K562 (cell line): ENCODE measurements at regions not wholly inside any gene's neighbourhood (a gene's known extent, or its start where the extent isn't known, plus 50 kb on each side); places are given as distances from the start of the nearest gene placed in this dataset.

ENCODE experiments used
- ATAC-seq: fragments of 200-7000 bp; cut with Tn5 transposase; 3 replicates; pipeline ENCODE4 v1.9.1; 2020; ENCODE audit warnings: moderate library complexity
- BruUV-seq: library from RNA; stranded (reverse); fragments of 400-500 nt; replicated peaks from 2 replicates; lab custom pipeline; 2021; lab: Mats Ljungman, UMichigan
- CTCF ChIA-PET: fragments of 300-600 bp; formaldehyde crosslinking; extraction: SDS; loops from one replicate; lab custom pipeline; 2021; ENCODE audit warnings: low intra/inter-chr PET ratio; lab: Yijun Ruan, JAX
- POLR2A ChIA-PET: fragments of 300-600, 350-650 bp; sonication (Branson Sonifier 250); formaldehyde crosslinking; extraction: SDS; loops from one replicate; lab custom pipeline; 2021; ENCODE audit warnings: antibody characterized with exemption, inconsistent platforms; lab: Yijun Ruan, JAX
- DNase-seq, 4 experiments: peaks; one replicate each; pipeline versions ENCODE4 v3.0.0 to v3.0.0-alpha.2; 2011 to 2018; ENCODE audit warnings: low spot score in 3 of 4, mixed read lengths in 3 of 4; ENCODE audit errors: extremely low read depth in 1 of 4
- FAIRE-seq: peaks from 2 replicates; lab custom pipeline; 2011; peaks lifted over from hg19 to GRCh38; lab: Jason Lieb, UNC
- H2AFZ ChIP-seq: 2 replicates; pipeline ENCODE4 v1.6.0; 2011; ENCODE audit warnings: low read depth, low read length, control low read depth, inconsistent platforms
- H3K27ac ChIP-seq: fragments of 200-600 bp; 3 replicates; pipeline ENCODE4 v1.8.0; 2011; ENCODE audit warnings: low read depth, mild to moderate bottlenecking, control low read depth, inconsistent platforms, low read length, moderate library complexity, mixed read lengths; ENCODE audit errors: extremely low read depth
- H3K27me3 ChIP-seq, 2 experiments: fragments of 300-600 bp in 1 of 2; 2 replicates in 1 of 2; 3 replicates in 1 of 2; pipeline versions ENCODE4 v1.6.0 to v1.8.0; 2011; ENCODE audit warnings: inconsistent platforms in 2 of 2, low read length in 2 of 2, mild to moderate bottlenecking in 1 of 2, mixed read lengths in 1 of 2, moderate library complexity in 1 of 2; ENCODE audit not compliant: control insufficient read depth in 2 of 2, insufficient read depth in 2 of 2
- H3K36me3 ChIP-seq: fragments of 300-600 bp; 3 replicates; pipeline ENCODE4 v1.8.0; 2011; ENCODE audit warnings: mild to moderate bottlenecking, low read length, inconsistent platforms; ENCODE audit not compliant: control insufficient read depth, insufficient read depth
- H3K4me1 ChIP-seq, 2 experiments: fragments of 200-600 bp in 1 of 2; replicated peaks in 1 of 2; 2 replicates in 1 of 2; 3 replicates in 1 of 2; pipeline versions ENCODE4 v1.5.1 to v1.8.0; 2011; ENCODE audit warnings: inconsistent platforms in 2 of 2, low read length in 2 of 2, mild to moderate bottlenecking in 1 of 2, mixed read lengths in 1 of 2, moderate library complexity in 1 of 2; ENCODE audit not compliant: control insufficient read depth in 2 of 2, insufficient read depth in 2 of 2
- H3K4me2 ChIP-seq: 2 replicates; pipeline ENCODE4 v1.6.1; 2011; ENCODE audit warnings: low read length, control low read depth, inconsistent platforms, mixed read lengths; ENCODE audit not compliant: insufficient read depth
- H3K4me3 ChIP-seq: fragments of 200-600 bp; sonication (generic), shearing (Covaris generic); 2 replicates; pipeline ENCODE4 v1.5.1; 2016; ENCODE audit warnings: control low read depth, inconsistent platforms
- H3K79me2 ChIP-seq: fragments of 200-600 bp; 3 replicates; pipeline ENCODE4 v1.8.0; 2011; ENCODE audit warnings: low read length, inconsistent platforms; ENCODE audit not compliant: control insufficient read depth, insufficient read depth
- H3K9ac ChIP-seq, 2 experiments: 2 replicates each; pipeline versions ENCODE4 v1.6.0 to v1.6.1; 2011; ENCODE audit warnings: low read depth in 2 of 2, low read length in 2 of 2, control low read depth in 1 of 2, inconsistent platforms in 1 of 2, mild to moderate bottlenecking in 1 of 2, mixed read lengths in 1 of 2; ENCODE audit not compliant: insufficient read depth in 1 of 2
- H3K9me1 ChIP-seq: one replicate; pipeline ENCODE4 v1.6.0; 2011; ENCODE audit warnings: inconsistent platforms, mild to moderate bottlenecking, low read length, moderate library complexity; ENCODE audit not compliant: control insufficient read depth, insufficient read depth
- H3K9me3 ChIP-seq: replicated peaks from 2 replicates; pipeline ENCODE4 v1.5.1; 2011; ENCODE audit warnings: low read depth, low read length, inconsistent platforms; ENCODE audit not compliant: control insufficient read depth, insufficient read depth
- H4K20me1 ChIP-seq: replicated peaks from 2 replicates; pipeline ENCODE4 v1.6.1; 2011; ENCODE audit warnings: low read length, inconsistent platforms, mixed read lengths; ENCODE audit not compliant: control insufficient read depth, insufficient read depth
- CHCHD3 ChIP-seq: fragments of 250-450 bp; sonication (Bioruptor Pico); IDR thresholded peaks from 2 replicates; pipeline ENCODE4 v2.1.2; 2022; ENCODE audit warnings: mild to moderate bottlenecking
- NKRF ChIP-seq: fragments of 450-650 bp; IDR thresholded peaks from 2 replicates; pipeline ENCODE4 v1.6.1; 2016; ENCODE audit warnings: borderline replicate concordance
- POLR2B ChIP-seq: fragments of 450-650 bp; IDR thresholded peaks from 2 replicates; pipeline ENCODE4 v1.6.1; 2018; ENCODE audit warnings: low read depth; ENCODE audit not compliant: partially characterized antibody
- RBM22 ChIP-seq: fragments of 200-400 bp; formaldehyde crosslinking; IDR thresholded peaks from 2 replicates; pipeline ENCODE4 v1.6.1; 2018; ENCODE audit warnings: low read length, low read depth; ENCODE audit not compliant: poor library complexity, severe bottlenecking
- SIN3A ChIP-seq, 2 experiments: fragments of 150-350 bp in 1 of 2; IDR thresholded peaks; 2 replicates each; pipeline ENCODE4 v1.6.1; 2011 to 2016; ENCODE audit warnings: borderline replicate concordance in 2 of 2, low read depth in 2 of 2, low read length in 2 of 2, mild to moderate bottlenecking in 2 of 2, moderate library complexity in 2 of 2; ENCODE audit not compliant: control insufficient read depth in 1 of 2
- TEAD4 ChIP-seq, 2 experiments: sonication (generic) in 1 of 2; formaldehyde crosslinking in 1 of 2; IDR thresholded peaks; 2 replicates each; pipeline versions ENCODE4 v1.6.1 to v1.8.0; 2012 to 2022; ENCODE audit warnings: borderline replicate concordance in 1 of 2, inconsistent platforms in 1 of 2, low read length in 1 of 2, mild to moderate bottlenecking in 1 of 2, missing genetic modification reagents in 1 of 2
- TGIF2 ChIP-seq: sonication (generic); formaldehyde crosslinking; IDR thresholded peaks from 2 replicates; pipeline ENCODE4 v1.8.1; 2022; ENCODE audit warnings: mild to moderate bottlenecking, missing genetic modification reagents, moderate library complexity
- ZC3H8 ChIP-seq: fragments of 450-650 bp; IDR thresholded peaks from 2 replicates; pipeline ENCODE4 v1.6.1; 2017
- ZNF445 ChIP-seq: fragments of 250-450 bp; sonication (Bioruptor Pico); IDR thresholded peaks from 2 replicates; pipeline ENCODE4 v1.4.0; 2020; ENCODE audit warnings: low read depth, mild to moderate bottlenecking, moderate library complexity
- WGBS: fragments of 100-300 bp; shearing (Covaris generic); methylation state at CpG from one replicate; pipeline ENCODE4 v1.1.6; 2016; ENCODE audit warnings: low coverage, mixed read lengths; ENCODE audit not compliant: insufficient coverage; ENCODE audit errors: missing lambda C conversion rate; 5-methylcytosine and 5-hydroxymethylcytosine counted together
- in situ Hi-C: fragments of 300-500 bp; cut with MboI; formaldehyde crosslinking; loops from 4 replicates; pipeline ENCODE4 v1.15.0; 2018; ENCODE audit warnings: inconsistent platforms, mixed read lengths
- intact Hi-C: fragments of 100-400 bp; cut with micrococcal nuclease; formaldehyde crosslinking; loops from 2 replicates; pipeline ENCODE4 v1.14.2; 2022

GRCh38 chr12:33795536-33795935 lies 226.8 kb upstream of the ALG10 start:
- H3K9me1 ChIP-seq, result no peaks in the 10 kb centered on the region
- H3K27me3 ChIP-seq, result no peaks in the 10 kb centered on the region
- no peaks in the 10 kb centered on the region for H3K4me1 ChIP-seq
- CTCF ChIA-PET, result no interaction called here
- no peak overlapping the region for H3K4me3 ChIP-seq
- no peaks in the 10 kb centered on the region for H3K79me2 ChIP-seq
- H3K27ac ChIP-seq, result no peak overlapping the region
- no peak overlapping the region for H3K9ac ChIP-seq
- POLR2A ChIA-PET, result no interaction called here
- no peaks in the 10 kb centered on the region for H4K20me1 ChIP-seq
- ATAC-seq (no peak), DNase-seq (no peak), FAIRE-seq (no peak)
- in situ Hi-C loops (no loop called here), intact Hi-C loops (no loop called here)
- no peaks in the 10 kb centered on the region for H3K9me3 ChIP-seq
- WGBS, result 15% methylated on average over 3 of the region's 3 CpGs
- no TSS peak for BruUV-seq
- no peak overlapping the region for H3K4me2 ChIP-seq
- no peak overlapping the region for H2AFZ ChIP-seq
- no peaks in the 10 kb centered on the region for H3K36me3 ChIP-seq
- TF ChIP-seq RBM22 (no peak), TGIF2 (CRISPR knock-in tag) (no peak), POLR2B (no peak), TEAD4 (IDR thresholded peaks at IDR 0.05; ENCODE audit: low read length) (no peak), TEAD4 (CRISPR knock-in tag; IDR thresholded peaks at IDR 0.05; ENCODE audit: borderline replicate concordance) (no peak), CHCHD3 (no peak)

GRCh38 chr12:33813536-33813935 lies 208.8 kb upstream of the ALG10 start:
- no peaks in the 10 kb centered on the region for H3K9me1 ChIP-seq
- CTCF ChIA-PET, result no interaction called here
- no peak overlapping the region for H3K9ac ChIP-seq
- ATAC-seq, result no peak
- no peak overlapping the region for H3K27ac ChIP-seq
- H3K4me1 ChIP-seq, result no peaks in the 10 kb centered on the region
- intact Hi-C loops (no loop called here), in situ Hi-C loops (no loop called here)
- H3K4me2 ChIP-seq, result no peak overlapping the region
- H3K4me3 ChIP-seq, result no peak overlapping the region
- H4K20me1 ChIP-seq, result no peaks in the 10 kb centered on the region
- H3K79me2 ChIP-seq, result no peaks in the 10 kb centered on the region
- no peak overlapping the region for H2AFZ ChIP-seq
- no peak for TF ChIP-seq ZC3H8
- no peak for TF ChIP-seq ZNF445 (CRISPR knock-in tag)
- TF ChIP-seq NKRF, result no peak
- no peak for TF ChIP-seq SIN3A (IDR thresholded peaks at IDR 0.05; ENCODE audit: borderline replicate concordance in 2 of 2, control insufficient read depth in 1 of 2, low read depth in 2 of 2, low read length in 2 of 2)
- TF ChIP-seq, all 486 proteins: peak for 0
- POLR2A ChIA-PET, result interaction anchor here (0.6 kb wide), 1 partner anchor 720 kb away, joined by 3 read pairs; no protein-coding TSS in a partner anchor
- FAIRE-seq, result no peak
- no TSS peak for BruUV-seq
- 22% methylated on average over 2 of the region's 2 CpGs for WGBS
- no peaks in the 10 kb centered on the region for H3K36me3 ChIP-seq
- no peak for DNase-seq
- H3K27me3 ChIP-seq, result no peaks in the 10 kb centered on the region; a peak in 1 of 5 replicates
- no peaks in the 10 kb centered on the region for H3K9me3 ChIP-seq
